Stimulated activated naive CD8-positive, alpha-beta T cell treated with anti-CD3 and anti-CD28 coated beads, Interleukin-15, amount 100 ng/mL, for 72 hours (primary cell): ENCODE measurements at regions not wholly inside any gene's neighbourhood (a gene's known extent, or its start where the extent isn't known, plus 50 kb on each side); places are given as distances from the start of the nearest gene placed in this dataset.
"Not testable (repeated sequence)": the region's sequence is repeated elsewhere in the genome, so short reads cannot be mapped to it uniquely, and the experiment has no call there.

ENCODE experiments used
- ATAC-seq: fragments of 150-1000 bp; cut with Tn5 transposase; 2 replicates; pipeline ENCODE4 v1.10.0; 2021; ENCODE audit warnings: mild to moderate bottlenecking, moderate library complexity
- DNase-seq, 2 donors: peaks; one replicate each; pipeline ENCODE4 v3.0.0; 2021 to 2022
- H3K27ac Mint-ChIP-seq, 2 donors: one replicate each; pipeline ENCODE4 v1.8.0; 2022; ENCODE audit warnings: mild to moderate bottlenecking in 2 of 2, mixed read lengths in 2 of 2, moderate library complexity in 2 of 2
- H3K27me3 Mint-ChIP-seq: one replicate; pipeline ENCODE4 v1.8.0; 2022; ENCODE audit warnings: mixed read lengths
- H3K4me1 Mint-ChIP-seq: one replicate; pipeline ENCODE4 v1.8.0; 2022; ENCODE audit warnings: mild to moderate bottlenecking, mixed read lengths
- H3K4me3 Mint-ChIP-seq, 2 donors: one replicate each; pipeline ENCODE4 v1.8.0; 2022; ENCODE audit warnings: mild to moderate bottlenecking in 2 of 2, mixed read lengths in 2 of 2, moderate library complexity in 1 of 2
- H3K9me3 Mint-ChIP-seq, 2 donors: one replicate each; pipeline ENCODE4 v1.8.0; 2022; ENCODE audit warnings: mixed read lengths in 2 of 2

- no peaks in the 10 kb centered on the region for H3K4me1 Mint-ChIP-seq
- no peak overlapping the region for H3K27ac Mint-ChIP-seq
- no peak for DNase-seq
- no peaks in the 10 kb centered on the region for H3K27me3 Mint-ChIP-seq
- no peak for ATAC-seq
- H3K9me3 Mint-ChIP-seq: peaks cover 8 to 10% of the 10 kb centered on the region in 2 donors
- H3K4me3 Mint-ChIP-seq: no peak overlapping the region
These were observed 52.2 kb upstream of the FAT1 start for GRCh38 chr4:186775902-186776301.

- peaks cover 8 to 12% of the 10 kb centered on the region in 2 donors for H3K9me3 Mint-ChIP-seq
- no peaks in the 10 kb centered on the region for H3K27me3 Mint-ChIP-seq
- no peak for DNase-seq
- no peak overlapping the region for H3K4me3 Mint-ChIP-seq
- no peak for ATAC-seq
- H3K27ac Mint-ChIP-seq: no peak overlapping the region
- H3K4me1 Mint-ChIP-seq: no peaks in the 10 kb centered on the region
These were observed 54.5 kb upstream of the FAT1 start for GRCh38 chr4:186778134-186778533.

- no peaks in the 10 kb centered on the region for H3K27me3 Mint-ChIP-seq
- no peaks in the 10 kb centered on the region for H3K4me1 Mint-ChIP-seq
- H3K9me3 Mint-ChIP-seq: peaks cover 12 to 15% of the 10 kb centered on the region in 2 donors
- no peak overlapping the region for H3K27ac Mint-ChIP-seq
- H3K4me3 Mint-ChIP-seq: no peak overlapping the region
- no peak for ATAC-seq
- DNase-seq: no peak
These were observed 56.8 kb upstream of the FAT1 start for GRCh38 chr4:186780291-186781031.

GRCh38 chr4:186781032-186781917 is 57.6 kb upstream of the FAT1 start:
- H3K4me3 Mint-ChIP-seq: no peak overlapping the region
- H3K27ac Mint-ChIP-seq: no peak overlapping the region
- ATAC-seq: no peak
- no peaks in the 10 kb centered on the region for H3K4me1 Mint-ChIP-seq
- peaks cover 12 to 15% of the 10 kb centered on the region in 2 donors for H3K9me3 Mint-ChIP-seq
- H3K27me3 Mint-ChIP-seq: no peaks in the 10 kb centered on the region
- DNase-seq: no peak

- no peaks in the 10 kb centered on the region for H3K27me3 Mint-ChIP-seq
- H3K27ac Mint-ChIP-seq: no peak overlapping the region
- ATAC-seq: no peak
- no peak for DNase-seq
- peaks cover 18 to 22% of the 10 kb centered on the region in 2 donors for H3K9me3 Mint-ChIP-seq
- no peaks in the 10 kb centered on the region for H3K4me1 Mint-ChIP-seq
- H3K4me3 Mint-ChIP-seq: no peak overlapping the region
These were observed 58.6 kb upstream of the FAT1 start for GRCh38 chr4:186782302-186782701.

GRCh38 chr4:186787536-186787935 is 63.9 kb upstream of the FAT1 start:
- H3K4me1 Mint-ChIP-seq: no peaks in the 10 kb centered on the region
- H3K27me3 Mint-ChIP-seq: no peaks in the 10 kb centered on the region
- ATAC-seq (no peak), DNase-seq (no peak)
- H3K4me3 Mint-ChIP-seq: no peak overlapping the region
- no peak overlapping the region for H3K27ac Mint-ChIP-seq
- H3K9me3 Mint-ChIP-seq: peaks cover 7 to 16% of the 10 kb centered on the region in 2 donors

GRCh38 chr4:186789651-186790050 is 66.0 kb upstream of the FAT1 start:
- Mint-ChIP-seq H3K4me3 (no peak overlapping the region), H3K9me3 (peaks cover 7 to 11% of the 10 kb centered on the region in 2 donors), H3K27me3 (no peaks in the 10 kb centered on the region), H3K4me1 (no peaks in the 10 kb centered on the region), H3K27ac (no peak overlapping the region)
- no peak for ATAC-seq
- no peak for DNase-seq

GRCh38 chr4:186790630-186791029 is 67.0 kb upstream of the FAT1 start:
- ATAC-seq: no peak
- Mint-ChIP-seq H3K27me3 (no peaks in the 10 kb centered on the region), H3K9me3 (peaks cover 11 to 16% of the 10 kb centered on the region in 2 donors), H3K4me1 (no peaks in the 10 kb centered on the region), H3K4me3 (no peak overlapping the region), H3K27ac (no peak overlapping the region)
- no peak for DNase-seq

- no peak for DNase-seq
- H3K27me3 Mint-ChIP-seq: no peaks in the 10 kb centered on the region
- H3K4me1 Mint-ChIP-seq: no peaks in the 10 kb centered on the region
- no peak overlapping the region for H3K4me3 Mint-ChIP-seq
- peaks cover 4 to 7% of the 10 kb centered on the region in 2 donors for H3K9me3 Mint-ChIP-seq
- no peak overlapping the region for H3K27ac Mint-ChIP-seq
- ATAC-seq: no peak
These were observed 69.2 kb upstream of the FAT1 start for GRCh38 chr4:186792728-186793366.

GRCh38 chr4:186798951-186799659 is 75.4 kb upstream of the FAT1 start:
- H3K27ac Mint-ChIP-seq: no peak overlapping the region
- H3K4me3 Mint-ChIP-seq: no peak overlapping the region
- H3K9me3 Mint-ChIP-seq: peaks cover 7 to 9% of the 10 kb centered on the region in 2 donors
- H3K27me3 Mint-ChIP-seq: no peaks in the 10 kb centered on the region
- DNase-seq (no peak), ATAC-seq (no peak)
- no peaks in the 10 kb centered on the region for H3K4me1 Mint-ChIP-seq

- H3K4me3 Mint-ChIP-seq: no peak overlapping the region
- no peak for ATAC-seq
- H3K27ac Mint-ChIP-seq: no peak overlapping the region
- H3K9me3 Mint-ChIP-seq: peaks cover 0 to 5% of the 10 kb centered on the region in 2 donors
- no peaks in the 10 kb centered on the region for H3K27me3 Mint-ChIP-seq
- DNase-seq: no peak
- H3K4me1 Mint-ChIP-seq: no peaks in the 10 kb centered on the region
These were observed 81.6 kb upstream of the FAT1 start for GRCh38 chr4:186805020-186805820.

GRCh38 chr4:186805917-186806316 is 82.3 kb upstream of the FAT1 start:
- H3K27ac Mint-ChIP-seq, ATAC-seq, H3K4me3 Mint-ChIP-seq, DNase-seq, H3K4me1 Mint-ChIP-seq, H3K9me3 Mint-ChIP-seq, H3K27me3 Mint-ChIP-seq: not testable (repeated sequence)

GRCh38 chr4:186806679-186807421 is 83.2 kb upstream of the FAT1 start:
- no peak overlapping the region for H3K4me3 Mint-ChIP-seq

More at GRCh38 chr4:186806679-186807421, 83.2 kb upstream of the FAT1 start:
- no peak for DNase-seq
- H3K4me1 Mint-ChIP-seq: no peaks in the 10 kb centered on the region
- no peak for ATAC-seq
- H3K27me3 Mint-ChIP-seq: no peaks in the 10 kb centered on the region
- H3K27ac Mint-ChIP-seq: peak overlapping the region in 1 of 2 donors; percentile 50
- peaks cover 0 to 5% of the 10 kb centered on the region in 2 donors for H3K9me3 Mint-ChIP-seq
